GM12874 (cell line): ENCODE measurements at regions not wholly inside any gene's neighbourhood (a gene's known extent, or its start where the extent isn't known, plus 50 kb on each side); places are given as distances from the start of the nearest gene placed in this dataset.

Source experiments
- CTCF ChIP-seq: IDR thresholded peaks from 2 replicates; pipeline ENCODE4 v1.5.1; 2011; ENCODE audit warnings: low read depth, mild to moderate bottlenecking, control low read depth, low read length, moderate library complexity; ENCODE audit not compliant: insufficient read depth

- no peak for TF ChIP-seq CTCF
These were observed 61.8 kb upstream of the ARL4C start for GRCh38 chr2:234558642-234559041.

GRCh38 chr2:234556848-234557573, 60.1 kb upstream of the ARL4C start:
- no peak for TF ChIP-seq CTCF

- TF ChIP-seq CTCF: no peak
These were observed 58.9 kb upstream of the ARL4C start for GRCh38 chr2:234555616-234556249.

- no peak for TF ChIP-seq CTCF
These were observed 58.3 kb upstream of the ARL4C start for GRCh38 chr2:234555161-234555560.

GRCh38 chr2:234550511-234551107, 53.7 kb upstream of the ARL4C start:
- peak; percentile 90 for TF ChIP-seq CTCF

- TF ChIP-seq CTCF: no peak
These were observed 53.2 kb upstream of the ARL4C start for GRCh38 chr2:234550056-234550455.

- TF ChIP-seq CTCF: no peak
These were observed 52.0 kb upstream of the ARL4C start for GRCh38 chr2:234548695-234549420.
